ENCODE measurements at regions not wholly inside any gene's neighbourhood (a gene's known extent, or its start where the extent isn't known, plus 50 kb on each side); places are given as distances from the start of the nearest gene placed in this dataset.
"Not testable (repeated sequence)": the region's sequence is repeated elsewhere in the genome, so short reads cannot be mapped to it uniquely, and the experiment has no call there.

DNA sequence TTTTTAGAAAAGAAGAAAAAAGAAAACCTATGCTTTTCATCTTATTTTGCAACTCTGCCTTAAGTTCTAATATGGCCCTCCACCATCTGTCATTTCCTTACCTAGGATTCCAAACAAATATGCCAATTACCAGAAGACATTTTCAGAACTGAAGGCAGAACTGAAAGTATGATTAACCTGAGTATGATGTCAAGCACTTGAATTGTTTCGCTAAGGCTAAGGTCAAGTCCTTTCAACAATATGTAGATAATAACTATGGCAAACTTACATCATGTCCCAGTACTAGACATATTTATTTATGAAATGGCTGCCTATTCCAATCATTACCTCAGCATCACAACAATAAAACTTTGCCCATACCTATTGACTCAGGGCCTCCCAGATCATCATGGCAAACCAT is 91.0 kb downstream of the OR13H1 start:
- Histone ChIP-seq H3K36me3 (ENCODE audit: low read depth) (no peaks in the 10 kb centered on the region), H3K27ac (ENCODE audit: poor library complexity, severe bottlenecking) (no peak overlapping the region), H3K4me1 (ENCODE audit: insufficient read depth, poor library complexity, severe bottlenecking) (no peaks in the 10 kb centered on the region), H3K27me3 (ENCODE audit: insufficient read depth, poor library complexity, severe bottlenecking) (no peaks in the 10 kb centered on the region), H3K9me3 (ENCODE audit: severe bottlenecking) (no peaks in the 10 kb centered on the region), H3K4me3 (ENCODE audit: severe bottlenecking) (no peak overlapping the region)
- TF ChIP-seq, protein P1, sequence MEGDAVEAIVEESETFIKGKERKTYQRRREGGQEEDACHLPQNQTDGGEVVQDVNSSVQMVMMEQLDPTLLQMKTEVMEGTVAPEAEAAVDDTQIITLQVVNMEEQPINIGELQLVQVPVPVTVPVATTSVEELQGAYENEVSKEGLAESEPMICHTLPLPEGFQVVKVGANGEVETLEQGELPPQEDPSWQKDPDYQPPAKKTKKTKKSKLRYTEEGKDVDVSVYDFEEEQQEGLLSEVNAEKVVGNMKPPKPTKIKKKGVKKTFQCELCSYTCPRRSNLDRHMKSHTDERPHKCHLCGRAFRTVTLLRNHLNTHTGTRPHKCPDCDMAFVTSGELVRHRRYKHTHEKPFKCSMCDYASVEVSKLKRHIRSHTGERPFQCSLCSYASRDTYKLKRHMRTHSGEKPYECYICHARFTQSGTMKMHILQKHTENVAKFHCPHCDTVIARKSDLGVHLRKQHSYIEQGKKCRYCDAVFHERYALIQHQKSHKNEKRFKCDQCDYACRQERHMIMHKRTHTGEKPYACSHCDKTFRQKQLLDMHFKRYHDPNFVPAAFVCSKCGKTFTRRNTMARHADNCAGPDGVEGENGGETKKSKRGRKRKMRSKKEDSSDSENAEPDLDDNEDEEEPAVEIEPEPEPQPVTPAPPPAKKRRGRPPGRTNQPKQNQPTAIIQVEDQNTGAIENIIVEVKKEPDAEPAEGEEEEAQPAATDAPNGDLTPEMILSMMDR (IDR thresholded peaks at IDR 0.05; ENCODE audit: poor library complexity, severe bottlenecking) = no peak
- DNase-seq (ENCODE audit: low spot score) = no peak
- no peak for ATAC-seq (ENCODE audit: low read depth)

DNA sequence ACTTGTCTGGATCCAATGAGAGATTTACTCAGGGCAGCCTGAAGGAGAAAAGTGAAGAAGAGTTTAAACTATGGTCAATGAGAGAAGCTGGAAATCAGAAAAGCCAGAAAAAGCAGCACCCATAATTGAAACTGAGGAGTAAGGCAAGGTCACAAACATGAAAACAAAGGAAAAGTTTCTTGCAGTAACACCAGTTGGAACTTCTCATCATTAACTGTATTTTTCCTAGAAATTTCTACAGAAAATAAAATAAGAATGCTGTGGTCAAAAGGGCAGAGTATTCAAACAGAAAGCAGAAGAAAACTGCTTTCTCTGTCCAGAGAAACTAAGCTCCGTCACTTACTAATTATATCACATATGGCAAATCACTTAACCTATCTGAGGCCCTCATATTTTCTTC is 102.2 kb downstream of the OR13H1 start:
- no peaks in the 10 kb centered on the region for H3K4me1 ChIP-seq (ENCODE audit: insufficient read depth, poor library complexity, severe bottlenecking)
- ATAC-seq (ENCODE audit: low read depth) = no peak
- DNase-seq (ENCODE audit: low spot score) = no peak
- no peak overlapping the region for H3K4me3 ChIP-seq (ENCODE audit: severe bottlenecking)
- TF ChIP-seq, protein P1 (IDR thresholded peaks at IDR 0.05; ENCODE audit: poor library complexity, severe bottlenecking) = no peak
- H3K36me3 ChIP-seq (ENCODE audit: low read depth) = no peaks in the 10 kb centered on the region
- H3K27ac ChIP-seq (ENCODE audit: poor library complexity, severe bottlenecking) = no peak overlapping the region
- H3K9me3 ChIP-seq (ENCODE audit: severe bottlenecking) = no peaks in the 10 kb centered on the region
- no peaks in the 10 kb centered on the region for H3K27me3 ChIP-seq (ENCODE audit: insufficient read depth, poor library complexity, severe bottlenecking)

DNA sequence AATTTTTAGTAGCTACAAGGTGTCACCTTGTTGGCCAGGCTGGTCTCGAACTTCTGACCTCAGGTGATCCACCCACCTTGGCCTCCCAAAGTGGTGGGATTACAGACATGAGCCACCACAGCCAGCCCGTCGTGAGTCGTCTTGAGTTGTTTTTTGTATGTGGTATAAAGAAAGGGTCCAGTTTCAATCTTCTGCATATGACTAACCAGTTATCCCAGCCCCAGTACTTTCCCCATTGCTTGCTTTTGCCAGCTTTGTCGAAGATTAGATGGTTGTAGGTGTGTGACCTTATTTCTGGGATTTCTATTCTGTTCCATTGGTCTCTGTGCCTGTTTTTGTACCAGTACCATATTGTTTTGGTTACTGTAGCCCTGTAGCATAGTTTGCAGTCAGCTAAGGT is 105.9 kb downstream of the OR13H1 start:
- Histone ChIP-seq H3K27ac (ENCODE audit: poor library complexity, severe bottlenecking) (no peak overlapping the region), H3K36me3 (ENCODE audit: low read depth) (no peaks in the 10 kb centered on the region), H3K4me3 (ENCODE audit: severe bottlenecking) (no peak overlapping the region), H3K4me1 (ENCODE audit: insufficient read depth, poor library complexity, severe bottlenecking) (no peaks in the 10 kb centered on the region), H3K9me3 (ENCODE audit: severe bottlenecking) (no peaks in the 10 kb centered on the region), H3K27me3 (ENCODE audit: insufficient read depth, poor library complexity, severe bottlenecking) (no peaks in the 10 kb centered on the region)
- ATAC-seq (ENCODE audit: low read depth) (no peak), DNase-seq (ENCODE audit: low spot score) (no peak)
- TF ChIP-seq, protein P1 (IDR thresholded peaks at IDR 0.05; ENCODE audit: poor library complexity, severe bottlenecking) = no peak

DNA sequence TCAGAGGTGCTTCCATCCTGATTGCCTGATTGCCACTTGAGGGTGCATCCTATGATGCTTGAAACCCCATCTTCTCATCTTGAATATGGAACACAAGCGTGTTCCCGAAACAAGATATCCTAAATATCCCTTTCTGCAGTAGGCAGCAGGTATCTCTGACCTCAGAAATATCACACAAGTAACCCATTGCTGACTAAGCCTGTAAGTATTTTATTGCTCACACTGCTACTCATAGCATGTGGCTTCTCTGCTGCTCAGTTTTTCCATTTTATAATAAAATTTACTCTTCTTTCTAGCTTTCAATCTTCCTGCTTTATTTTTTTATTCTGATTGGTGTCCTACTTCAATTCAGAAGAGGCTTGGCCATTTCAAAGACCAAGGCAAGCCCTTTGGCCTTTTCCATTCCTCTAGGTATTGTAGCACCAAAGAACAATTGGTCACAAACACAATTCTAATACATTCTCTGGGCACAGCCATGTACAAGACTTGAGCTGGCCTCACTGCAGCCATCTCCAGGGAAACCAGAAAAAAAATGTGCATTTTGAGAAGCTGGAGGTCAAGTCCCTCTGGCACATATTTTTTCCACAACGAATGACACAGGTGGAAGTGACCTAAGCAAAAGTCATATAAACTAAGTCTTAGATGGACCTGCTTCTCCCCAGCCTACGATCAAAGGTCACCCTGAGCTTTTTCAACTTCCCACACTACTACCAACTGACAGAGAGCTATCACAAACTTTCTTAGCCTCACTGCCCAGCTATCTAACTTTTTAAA is 107.0 kb downstream of the OR13H1 start:
- no peak overlapping the region for H3K27ac ChIP-seq (ENCODE audit: poor library complexity, severe bottlenecking)
- TF ChIP-seq, protein P1 (IDR thresholded peaks at IDR 0.05; ENCODE audit: poor library complexity, severe bottlenecking) = no peak
- no peak overlapping the region for H3K4me3 ChIP-seq (ENCODE audit: severe bottlenecking)
- DNase-seq (ENCODE audit: low spot score) (no peak), ATAC-seq (ENCODE audit: low read depth) (peak; percentile 50; the same call in 1 of the 3 replicates)
- H3K4me1 ChIP-seq (ENCODE audit: insufficient read depth, poor library complexity, severe bottlenecking) = no peaks in the 10 kb centered on the region
- no peaks in the 10 kb centered on the region for H3K9me3 ChIP-seq (ENCODE audit: severe bottlenecking)
- H3K27me3 ChIP-seq (ENCODE audit: insufficient read depth, poor library complexity, severe bottlenecking) = no peaks in the 10 kb centered on the region
- H3K36me3 ChIP-seq (ENCODE audit: low read depth) = no peaks in the 10 kb centered on the region

DNA sequence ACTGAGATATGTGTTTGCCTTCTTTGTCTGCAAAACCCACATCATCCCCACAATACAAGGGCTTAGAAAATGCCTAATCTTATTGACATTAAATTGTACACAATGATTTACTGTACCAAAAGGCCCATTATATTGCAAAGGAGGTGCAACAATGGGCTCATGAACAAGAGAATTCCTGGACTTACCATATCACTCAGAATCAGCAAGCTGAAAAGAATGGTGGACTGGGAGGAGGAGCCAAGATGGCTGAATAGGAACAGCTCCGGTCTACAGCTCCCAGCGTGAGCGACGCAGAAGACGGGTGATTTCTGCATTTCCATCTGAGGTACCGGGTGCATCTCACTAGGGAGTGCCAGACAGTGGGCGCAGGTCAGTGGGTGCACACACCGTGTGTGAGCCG is 119.9 kb downstream of the OR13H1 start:
- H3K27ac ChIP-seq (ENCODE audit: poor library complexity, severe bottlenecking); DNase-seq (ENCODE audit: low spot score); H3K4me1 ChIP-seq (ENCODE audit: insufficient read depth, poor library complexity, severe bottlenecking); H3K36me3 ChIP-seq (ENCODE audit: low read depth); H3K4me3 ChIP-seq (ENCODE audit: severe bottlenecking); H3K9me3 ChIP-seq (ENCODE audit: severe bottlenecking); H3K27me3 ChIP-seq (ENCODE audit: insufficient read depth, poor library complexity, severe bottlenecking); ATAC-seq (ENCODE audit: low read depth): not testable (repeated sequence)

Data from RWPE2 (cell line).